ENCODE measurements at regions not wholly inside any gene's neighbourhood (a gene's known extent, or its start where the extent isn't known, plus 50 kb on each side); places are given as distances from the start of the nearest gene placed in this dataset.

- DNase-seq (ENCODE audit: low read depth, low spot score) = no peak
Measured at GRCh38 chr13:72246396-72246795, 379.4 kb upstream of the DACH1 start.

DNA sequence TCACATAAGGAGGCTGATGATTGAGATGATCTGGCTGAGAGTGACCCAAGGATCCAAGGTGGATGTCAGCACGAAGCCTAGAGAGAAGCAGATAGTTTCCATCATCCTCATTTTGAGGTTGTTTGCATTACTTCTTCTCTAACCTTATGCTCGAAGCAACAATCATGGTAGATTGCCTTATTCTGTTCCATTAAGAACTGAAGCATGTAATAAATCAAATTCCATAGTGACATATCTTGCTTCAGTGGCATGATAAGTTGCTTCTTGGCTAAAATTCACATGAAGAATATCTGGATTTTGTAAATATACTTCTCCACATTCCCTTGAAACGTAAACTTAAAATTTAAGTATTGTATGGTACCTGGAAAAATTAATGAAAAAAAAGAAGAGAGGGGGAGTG, 377.8 kb upstream of the DACH1 start:
- DNase-seq (ENCODE audit: low read depth, low spot score) = no peak

DNA sequence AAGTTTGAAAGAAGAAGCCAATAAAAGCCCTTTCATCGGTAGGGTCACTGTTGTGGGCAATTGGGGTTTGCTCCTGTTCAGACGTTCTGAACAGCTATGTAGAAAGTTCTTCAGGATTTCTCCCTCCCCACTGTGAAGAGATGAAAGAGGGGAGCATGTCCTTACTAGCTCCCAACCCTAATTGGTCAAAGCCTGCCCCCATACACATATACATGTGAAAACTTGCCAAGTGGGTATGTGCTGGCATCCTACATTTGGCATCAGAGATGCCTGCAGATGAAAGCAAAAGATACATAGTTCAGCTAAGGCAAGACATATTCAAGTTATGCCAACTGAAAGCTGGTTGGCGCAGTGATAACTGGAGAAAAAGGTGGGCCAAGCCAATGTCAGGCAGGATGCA, 363.1 kb upstream of the DACH1 start:
- no peak for DNase-seq (ENCODE audit: low read depth, low spot score)

DNA sequence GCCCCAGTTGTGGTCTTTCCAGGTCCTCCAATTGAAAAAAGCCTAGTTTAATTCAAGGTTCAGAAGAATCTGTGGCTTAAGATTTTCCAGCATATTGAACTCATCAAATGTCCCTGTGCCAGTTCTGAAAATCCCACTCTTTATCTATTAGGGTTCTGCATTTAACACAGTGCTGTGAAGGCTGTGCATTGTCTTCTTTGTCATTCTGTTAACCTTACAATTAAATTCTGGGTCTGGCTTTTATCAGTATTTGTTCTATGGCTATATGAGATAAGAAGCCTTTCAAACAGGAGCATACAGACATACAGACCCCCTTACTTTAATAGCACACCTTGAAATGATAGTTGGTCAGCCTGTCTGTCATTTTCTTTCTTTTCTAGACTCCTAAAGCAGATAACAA, 362.1 kb upstream of the DACH1 start:
- no peak for DNase-seq (ENCODE audit: low read depth, low spot score)

DNA sequence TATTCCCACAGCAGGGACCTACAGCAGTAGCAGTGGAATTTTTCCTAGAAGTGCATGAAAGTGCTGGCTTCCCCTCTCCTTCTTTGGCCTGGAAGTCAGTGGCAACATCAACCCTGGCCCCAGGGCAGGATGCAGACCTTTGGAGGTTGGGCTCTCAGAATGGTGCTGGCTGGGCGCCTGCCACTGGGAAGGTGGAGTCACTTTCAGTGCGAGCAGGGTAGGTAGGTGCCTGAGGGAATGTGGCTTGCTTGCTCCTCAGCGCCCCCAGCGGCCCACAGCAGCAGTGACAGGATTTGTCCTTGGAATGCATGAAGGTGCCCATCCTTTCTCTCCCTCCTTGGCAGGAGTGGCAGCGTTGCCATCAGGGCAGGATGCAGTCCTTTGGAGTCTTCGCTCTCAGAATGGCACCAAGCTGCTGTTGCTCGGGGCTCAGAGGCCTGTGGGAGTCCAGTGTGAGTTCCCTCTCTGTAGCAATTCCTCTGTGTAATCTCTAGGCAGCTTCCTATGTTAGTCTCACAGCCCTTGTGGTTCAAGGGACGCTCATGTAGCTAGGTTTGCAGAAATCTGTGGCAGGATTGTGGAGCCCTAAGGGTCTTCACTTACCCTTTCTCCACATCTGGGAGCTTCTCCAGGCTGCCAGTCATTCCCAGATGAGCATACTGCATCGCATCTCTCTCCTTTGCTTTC, 354.4 kb upstream of the DACH1 start:
- no peak for DNase-seq (ENCODE audit: low read depth, low spot score)

- DNase-seq (ENCODE audit: low read depth, low spot score) = no peak
Measured at GRCh38 chr13:72218966-72219365, 352.0 kb upstream of the DACH1 start.

DNA sequence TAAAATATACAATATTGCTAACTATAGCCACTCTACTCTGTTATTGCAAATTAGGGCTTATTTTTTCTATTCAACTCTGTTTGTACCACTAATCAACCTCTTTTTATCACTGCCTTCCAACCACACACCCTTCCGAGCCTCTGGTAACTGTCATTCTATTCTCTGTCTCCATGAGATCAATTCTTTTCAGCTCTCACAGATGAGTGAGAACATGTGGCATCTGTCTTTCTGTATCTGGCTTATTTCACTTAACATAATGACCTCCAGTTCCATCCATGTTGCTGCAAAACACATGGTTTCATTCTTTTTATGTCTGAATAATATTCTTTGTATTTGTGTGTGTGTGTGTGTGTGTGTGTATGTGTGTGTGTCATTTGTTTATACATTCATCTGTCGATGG, 350.1 kb upstream of the DACH1 start:
- DNase-seq (ENCODE audit: low read depth, low spot score) = no peak

DNA sequence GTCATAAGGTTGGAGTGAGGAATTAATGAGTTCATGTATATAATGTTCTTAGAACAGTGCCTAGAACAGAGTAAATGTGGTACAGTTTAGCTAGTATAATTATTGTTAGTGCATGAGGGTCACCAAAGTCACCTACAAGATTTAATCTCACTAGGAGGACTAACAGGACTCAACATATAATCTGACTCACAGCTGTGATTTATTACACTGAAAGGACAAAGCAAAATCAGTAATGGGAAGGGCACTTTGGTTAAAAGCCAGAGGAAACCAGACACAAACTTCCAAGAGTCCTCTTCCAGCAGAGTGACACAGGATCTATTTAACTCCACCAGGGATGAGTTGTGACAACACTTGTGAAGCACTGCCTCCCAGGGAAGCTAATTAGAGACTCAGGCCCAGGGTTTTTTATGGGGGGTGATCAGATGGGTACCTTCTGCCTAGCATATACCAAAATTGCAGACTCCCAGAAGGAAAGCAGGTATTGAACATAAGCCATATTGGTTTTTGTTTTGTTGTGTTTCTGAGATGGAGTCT, 341.2 kb upstream of the DACH1 start:
- DNase-seq (ENCODE audit: low read depth, low spot score) = no peak

DNA sequence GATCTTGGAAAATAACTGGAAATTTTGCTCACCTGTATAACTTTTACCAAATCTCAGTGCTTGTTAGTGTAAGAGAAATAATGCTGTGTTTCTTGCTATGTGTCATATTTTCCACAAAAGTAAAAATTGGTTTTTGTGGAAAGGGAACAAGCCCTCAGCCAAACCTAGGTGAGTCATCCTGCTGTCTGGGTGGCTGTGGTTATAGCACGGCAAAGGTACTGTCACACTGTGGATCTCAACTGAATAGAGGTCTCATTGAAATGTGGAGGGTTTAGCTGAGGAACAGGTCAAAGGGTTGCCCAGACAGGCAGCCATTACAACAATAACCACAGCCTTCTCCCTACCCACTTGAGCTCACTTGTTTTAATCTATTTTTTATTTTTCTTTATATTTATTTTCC, 338.8 kb upstream of the DACH1 start:
- DNase-seq (ENCODE audit: low read depth, low spot score) = peak; percentile 74

DNA sequence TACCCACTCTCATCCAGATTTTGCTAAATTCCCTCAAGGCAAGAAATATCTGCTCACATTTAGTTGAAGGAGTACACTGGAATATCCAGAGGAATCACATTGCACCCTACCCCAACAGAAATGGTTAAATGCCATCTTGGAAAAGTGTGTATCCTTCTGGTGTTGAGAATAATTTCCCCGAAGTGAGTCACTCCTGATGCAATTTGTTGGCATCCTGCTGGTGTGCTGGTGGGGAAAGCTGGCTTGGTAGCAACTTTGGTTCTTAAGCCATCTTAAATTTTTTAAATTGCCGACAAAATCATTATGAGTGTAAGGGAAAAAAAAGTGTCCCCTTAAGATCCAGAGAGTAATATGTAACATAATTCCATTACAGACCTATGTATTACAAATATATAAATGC, 337.3 kb upstream of the DACH1 start:
- DNase-seq (ENCODE audit: low read depth, low spot score) = peak; percentile 80

GRCh38 chr13:72201726-72202125, 334.7 kb upstream of the DACH1 start:
- DNase-seq (ENCODE audit: low read depth, low spot score) = no peak

GRCh38 chr13:72199640-72200039, 332.6 kb upstream of the DACH1 start:
- no peak for DNase-seq (ENCODE audit: low read depth, low spot score)

DNA sequence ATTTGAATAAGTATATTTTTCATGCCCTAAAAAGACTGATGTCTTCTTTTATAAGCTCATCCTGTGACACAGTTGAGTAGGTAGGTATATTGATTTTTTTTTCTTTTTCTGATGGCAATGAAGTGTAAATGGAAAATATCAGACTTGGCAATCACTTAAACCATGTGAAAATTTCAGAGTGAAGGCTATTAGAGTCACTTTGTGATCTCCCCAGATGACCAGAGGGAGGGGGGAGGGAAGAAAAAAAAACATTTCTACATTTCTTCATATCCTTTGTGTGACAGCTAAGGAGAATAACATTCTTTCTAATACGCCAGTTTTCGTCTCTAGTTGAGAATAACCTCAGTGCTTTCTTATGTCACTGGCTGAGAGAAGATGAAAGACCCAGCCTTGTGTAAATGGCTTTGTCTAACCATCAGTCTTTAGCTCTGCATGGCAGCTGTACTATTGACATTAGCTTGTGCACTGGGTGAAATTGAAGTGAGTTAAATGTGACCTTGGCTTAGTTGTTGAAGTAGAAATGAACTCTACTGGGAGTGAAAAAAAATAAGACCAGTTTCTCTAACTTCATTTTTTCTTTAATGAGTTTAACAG, 332.1 kb upstream of the DACH1 start:
- DNase-seq (ENCODE audit: low read depth, low spot score) = peak; percentile 7

- no peak for DNase-seq (ENCODE audit: low read depth, low spot score)
Measured at GRCh38 chr13:72198042-72198441, 331.0 kb upstream of the DACH1 start.

DNA sequence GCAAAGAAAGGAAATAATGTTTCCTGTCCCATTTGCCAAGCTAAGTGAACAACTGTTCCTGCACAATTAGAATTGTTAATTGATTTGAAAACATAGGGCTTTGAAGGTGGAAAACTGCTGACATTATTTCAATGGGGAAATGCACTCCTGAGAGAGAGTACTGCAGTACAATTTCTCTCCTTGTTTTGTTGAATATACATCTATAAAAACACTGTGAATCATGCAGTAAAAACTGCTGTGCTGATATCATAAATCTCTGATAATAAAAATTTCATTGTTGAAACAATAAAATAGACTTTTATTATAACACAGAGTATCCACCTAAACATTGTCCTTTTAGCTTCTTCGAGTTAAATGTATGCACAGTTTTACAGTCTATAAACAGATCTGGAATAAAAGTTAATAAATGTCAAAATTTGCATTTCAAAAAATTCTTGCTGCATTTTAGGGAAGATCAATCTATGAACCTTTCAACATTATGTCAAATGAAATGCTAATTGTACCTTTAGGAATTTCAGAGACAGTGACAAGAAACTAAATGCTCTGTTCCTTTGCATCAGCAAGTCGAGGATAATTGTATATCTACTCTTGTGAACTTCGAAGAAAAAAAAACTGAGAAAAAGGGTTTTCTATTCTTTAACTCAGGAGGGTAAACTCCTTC, 328.2 kb upstream of the DACH1 start:
- DNase-seq (ENCODE audit: low read depth, low spot score) = no peak

GRCh38 chr13:72194523-72194922, 327.5 kb upstream of the DACH1 start:
- DNase-seq (ENCODE audit: low read depth, low spot score) = no peak

- DNase-seq (ENCODE audit: low read depth, low spot score) = no peak
Measured at GRCh38 chr13:72186730-72187422, 319.9 kb upstream of the DACH1 start.

DNA sequence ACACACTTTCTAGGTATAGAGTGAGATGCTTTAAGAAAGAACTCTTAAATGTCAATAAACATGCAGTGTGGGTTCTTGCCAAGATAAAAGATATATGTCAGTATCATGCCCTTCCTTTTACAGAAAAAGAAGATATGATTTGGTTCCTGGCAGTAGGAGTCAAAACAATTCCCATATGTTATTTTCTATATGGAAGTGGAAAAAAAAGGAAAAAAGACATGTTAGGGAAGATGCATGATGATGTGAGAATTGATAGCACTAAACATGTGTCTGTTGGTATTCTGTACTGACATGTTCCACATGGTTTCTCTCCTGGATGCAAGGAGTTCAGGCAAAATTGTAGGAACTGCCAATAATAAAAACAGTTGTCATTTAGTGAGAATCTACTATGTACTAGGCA, 318.8 kb upstream of the DACH1 start:
- DNase-seq (ENCODE audit: low read depth, low spot score) = no peak

DNA sequence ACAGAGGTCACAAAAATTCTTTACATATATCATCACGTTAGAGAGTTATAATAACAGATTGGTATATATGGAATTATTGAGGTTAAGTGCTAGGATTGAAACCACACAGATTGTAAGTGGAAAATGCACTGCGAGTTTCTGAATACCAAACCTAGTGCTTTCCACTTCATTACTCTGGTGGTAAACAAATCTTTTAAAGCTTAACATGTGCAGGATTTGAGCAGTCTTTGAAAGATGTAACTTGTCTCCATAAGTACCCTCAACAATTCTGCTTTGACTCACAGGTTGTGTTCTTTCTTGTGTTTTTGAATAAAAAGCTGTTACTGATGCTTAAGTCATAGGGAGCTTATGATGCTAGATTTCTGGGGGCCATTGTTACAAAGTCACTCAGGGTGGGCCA, 314.7 kb upstream of the DACH1 start:
- DNase-seq (ENCODE audit: low read depth, low spot score) = peak; percentile 45

DNA sequence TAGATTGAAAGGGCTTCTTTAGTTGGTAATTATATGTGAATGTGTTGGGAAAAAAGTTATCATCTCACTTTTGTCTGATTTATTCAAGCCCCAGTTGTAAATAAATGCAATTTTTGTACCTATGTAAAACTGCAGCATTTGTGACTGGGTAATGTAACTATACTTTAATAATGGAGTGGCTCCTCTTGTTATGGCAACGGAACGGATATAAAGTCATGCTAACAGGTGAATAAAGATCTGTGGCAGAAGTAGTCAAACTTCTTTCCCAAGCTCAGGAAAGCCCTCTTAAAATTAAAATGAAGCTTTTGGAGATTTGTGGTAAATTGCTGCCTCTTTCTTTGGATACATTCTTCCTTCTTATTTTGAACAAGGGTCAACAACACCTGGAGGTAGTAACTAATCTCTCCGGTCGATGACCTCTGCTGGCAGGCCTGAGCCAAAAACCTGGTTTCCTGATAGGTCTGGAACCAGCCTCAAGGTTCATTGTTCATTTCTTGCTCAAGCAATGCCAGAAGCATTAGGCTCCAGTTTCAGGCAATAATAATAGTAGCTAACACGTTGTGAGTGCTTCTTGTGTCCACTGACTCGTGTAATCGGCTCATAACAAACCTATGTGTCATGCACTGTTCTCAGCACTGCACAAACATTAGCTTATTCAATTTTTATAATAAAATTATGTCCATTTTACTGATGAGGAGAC, 313.4 kb upstream of the DACH1 start:
- DNase-seq (ENCODE audit: low read depth, low spot score) = peak; percentile 81

DNA sequence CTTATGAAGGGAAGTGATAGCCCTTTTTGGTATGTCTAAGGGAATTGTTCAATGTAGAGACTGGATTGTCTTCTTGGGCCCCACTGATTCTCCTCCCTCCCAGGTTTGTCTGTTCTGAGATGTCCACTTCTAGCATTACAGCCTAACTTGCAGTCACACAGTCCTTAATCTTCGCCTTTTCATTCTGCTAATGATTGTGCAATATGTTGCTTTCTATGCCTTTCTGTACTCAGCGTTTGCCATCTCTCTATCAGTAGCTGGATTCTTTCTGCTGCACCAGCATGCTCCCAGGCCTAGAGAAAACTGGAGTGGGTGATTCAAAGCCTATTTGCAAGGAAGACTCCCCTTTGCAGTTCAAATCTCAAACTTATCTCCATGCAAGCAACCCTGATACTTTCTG, 307.5 kb upstream of the DACH1 start:
- no peak for DNase-seq (ENCODE audit: low read depth, low spot score)

DNA sequence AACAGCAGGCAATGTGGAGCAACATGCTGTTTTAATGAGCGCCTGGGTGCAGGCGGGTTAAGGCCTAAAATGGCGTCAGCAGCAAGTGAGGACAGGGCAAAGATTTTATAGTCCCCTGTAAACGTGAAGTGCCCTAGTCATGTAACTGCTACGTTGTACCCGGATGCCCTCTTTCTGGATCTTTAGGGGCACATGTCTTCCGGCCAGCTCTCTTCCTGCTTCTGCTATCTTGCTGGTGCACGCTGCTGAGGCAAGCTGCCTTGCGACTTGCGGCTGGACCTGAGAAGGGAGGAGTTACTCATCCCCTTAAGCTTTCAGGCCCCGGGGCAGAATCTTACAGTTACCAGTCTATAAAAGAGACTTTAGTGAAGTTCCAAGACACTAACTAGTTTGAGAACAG, 303.6 kb upstream of the DACH1 start:
- DNase-seq (ENCODE audit: low read depth, low spot score) = no peak
